Amygdala (tissue), 56 donors: ENCODE measurements at regions not wholly inside any gene's neighbourhood (a gene's known extent, or its start where the extent isn't known, plus 50 kb on each side); places are given as distances from the start of the nearest gene placed in this dataset.
A peak's percentile ranks its signal among the peaks of the same experiment; 100 is the strongest.
"Not testable (repeated sequence)": the region's sequence is repeated elsewhere in the genome, so short reads cannot be mapped to it uniquely, and the experiment has no call there.

Experiments
- DNase-seq, 56 donors: peaks; one replicate each; lab custom pipeline; 2025; lab: John Stamatoyannopoulos, UW

DNA sequence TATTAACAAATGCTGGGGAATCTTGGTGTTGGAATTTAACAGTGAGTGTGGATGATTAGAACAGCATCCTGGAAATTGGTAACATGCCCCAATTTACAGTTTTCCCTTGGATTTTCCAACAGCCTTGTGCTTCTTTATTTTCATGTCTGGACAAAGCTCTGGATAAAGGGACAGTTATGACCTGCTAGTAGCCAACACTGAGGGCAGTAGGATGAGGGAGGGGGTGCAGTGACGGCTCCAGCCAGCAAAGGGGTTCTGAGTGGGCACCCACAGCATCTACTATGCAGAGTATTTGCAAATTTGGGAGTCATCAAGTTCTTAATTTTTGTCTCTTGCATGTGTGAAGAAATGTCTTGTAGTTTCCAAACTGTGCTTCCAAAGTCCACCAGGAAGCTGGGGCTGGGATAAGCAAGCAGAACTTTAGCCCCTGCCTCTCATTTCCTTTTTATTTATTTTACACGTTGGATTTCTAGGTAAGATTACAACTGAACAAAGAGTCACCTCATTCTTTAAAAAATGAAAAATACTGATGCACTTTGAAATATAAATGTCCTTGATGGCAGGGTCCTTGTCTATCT, 63.0 kb upstream of the SELENOP start:
- DNase-seq = no peak

DNA sequence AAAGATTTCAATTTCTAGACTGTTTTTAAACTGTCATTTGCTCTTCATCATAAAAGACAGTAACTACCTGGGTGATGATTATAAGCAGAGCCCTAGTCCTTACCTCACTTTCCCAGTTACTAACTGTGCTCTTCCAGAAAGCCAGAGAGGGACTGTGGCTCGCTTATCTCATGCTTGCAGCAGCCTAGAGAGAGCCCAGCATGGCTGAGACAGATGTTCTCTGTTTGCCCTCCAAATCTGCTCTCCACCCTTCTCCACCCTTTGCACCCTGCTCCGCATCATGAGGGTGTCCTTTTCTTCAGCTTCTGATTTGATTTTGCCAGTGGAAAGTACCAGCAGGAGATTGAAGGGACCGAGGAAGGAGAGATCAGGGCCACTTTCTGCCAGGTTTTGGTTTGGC, 61.2 kb upstream of the SELENOP start:
- no peak for DNase-seq

DNA sequence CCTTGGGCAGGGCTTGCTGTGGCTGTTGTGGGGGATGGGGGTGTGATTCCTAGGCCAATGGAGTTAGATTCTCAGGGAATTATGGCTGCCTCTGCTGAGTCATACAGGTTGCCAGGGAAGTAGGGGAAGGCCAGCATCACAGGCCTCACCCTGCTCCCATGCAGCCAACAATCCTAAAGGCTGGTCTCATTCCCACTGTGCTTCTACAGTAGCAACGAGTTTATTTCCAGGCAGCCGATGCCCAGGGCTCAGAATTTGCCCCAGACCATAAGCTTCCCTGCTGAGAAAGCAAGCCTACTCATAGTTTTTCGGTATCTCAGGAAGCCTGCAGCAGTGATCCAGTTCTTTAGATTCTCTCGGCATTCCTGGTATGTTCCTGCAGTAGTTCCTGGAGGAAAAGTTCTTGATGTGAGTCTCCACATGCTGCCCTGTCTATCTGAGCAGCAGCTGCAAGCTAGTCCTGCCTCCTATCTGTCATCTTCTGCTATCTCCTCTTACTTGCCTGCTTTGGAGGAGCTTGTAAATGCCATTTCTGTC, 59.3 kb upstream of the SELENOP start:
- DNase-seq = peak in 2 of 56 donors; percentile 11 to 38

DNA sequence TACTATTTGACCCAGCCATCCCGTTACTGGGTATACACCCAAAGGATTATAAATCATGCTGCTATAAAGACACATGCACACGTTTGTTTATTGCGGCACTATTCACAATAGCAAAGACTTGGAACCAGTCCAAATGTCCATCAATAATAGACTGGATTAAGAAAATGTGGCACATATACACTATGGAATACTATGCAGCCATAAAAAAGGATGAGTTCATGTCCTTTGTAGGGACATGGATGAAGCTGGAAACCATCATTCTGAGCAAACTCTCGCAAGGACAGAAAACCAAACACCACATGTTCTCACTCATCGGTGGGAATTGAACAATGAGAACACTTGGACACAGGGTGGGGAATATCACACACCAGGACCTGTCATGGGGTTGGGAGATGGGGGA, 56.7 kb upstream of the SELENOP start:
- not testable (repeated sequence) for DNase-seq

DNA sequence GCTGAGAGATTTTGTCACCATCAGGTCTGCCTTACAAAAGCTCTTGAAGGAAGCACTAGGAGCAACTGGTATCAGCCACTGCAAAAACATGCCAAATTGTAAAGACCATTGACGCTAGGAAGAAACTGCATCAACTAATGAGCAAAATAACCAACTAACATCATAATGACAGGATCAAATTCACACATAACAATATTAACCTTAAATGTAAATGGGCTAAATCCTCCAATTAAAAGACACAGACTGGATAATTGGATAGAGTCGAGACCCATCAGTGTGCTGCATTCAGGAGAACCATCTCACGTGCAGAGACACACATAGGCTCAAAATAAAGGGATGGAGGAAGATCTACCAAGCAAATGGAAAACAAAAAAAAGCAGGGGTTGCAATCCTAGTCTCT, 53.1 kb upstream of the SELENOP start:
- DNase-seq = not testable (repeated sequence)
